WTC11 (cell line): ENCODE measurements at regions not wholly inside any gene's neighbourhood (a gene's known extent, or its start where the extent isn't known, plus 50 kb on each side); places are given as distances from the start of the nearest gene placed in this dataset.

Experiments
- ATAC-seq: fragments of 200-7000 bp; cut with Tn5 transposase; 2 replicates; pipeline ENCODE4 v1.10.0; 2021; ENCODE audit warnings: mild to moderate bottlenecking, moderate library complexity
- CTCF ChIA-PET: fragments of 300-600 bp; sonication (Branson Sonifier 250); formaldehyde crosslinking; loops from one replicate; lab custom pipeline; 2021; ENCODE audit warnings: antibody characterized with exemption; lab: Charles Lee
- POLR2A ChIA-PET: fragments of 350-600 bp; sonication (Branson Sonifier 250); formaldehyde crosslinking; loops from one replicate; lab custom pipeline; 2021; ENCODE audit warnings: antibody characterized with exemption; lab: Charles Lee
- DNase-seq: peaks from one replicate; pipeline ENCODE4 v3.0.0; 2021; ENCODE audit warnings: low spot score
- H3K27ac Mint-ChIP-seq: 2 replicates; pipeline ENCODE4 v1.8.0; 2021; ENCODE audit warnings: mixed read lengths
- H3K27me3 Mint-ChIP-seq: 2 replicates; pipeline ENCODE4 v1.8.0; 2021; ENCODE audit warnings: low read depth, mild to moderate bottlenecking, moderate library complexity, mixed read lengths
- H3K36me3 Mint-ChIP-seq: 2 replicates; pipeline ENCODE4 v1.8.0; 2021; ENCODE audit warnings: mixed read lengths
- H3K4me1 Mint-ChIP-seq: 2 replicates; pipeline ENCODE4 v1.8.0; 2022; ENCODE audit warnings: mixed read lengths
- H3K4me3 Mint-ChIP-seq: 2 replicates; pipeline ENCODE4 v1.8.0; 2021; ENCODE audit warnings: mild to moderate bottlenecking, moderate library complexity, mixed read lengths
- H3K9me3 Mint-ChIP-seq: 2 replicates; pipeline ENCODE4 v1.8.0; 2021; ENCODE audit warnings: mixed read lengths
- ELF4 ChIP-seq: sonication (generic); formaldehyde crosslinking; IDR thresholded peaks from 2 replicates; pipeline ENCODE4 v1.8.1; 2022; ENCODE audit warnings: low read depth, mild to moderate bottlenecking, moderate library complexity, missing genetic modification reagents
- GABPB1 ChIP-seq: sonication (generic); formaldehyde crosslinking; IDR thresholded peaks from 2 replicates; pipeline ENCODE4 v1.8.1; 2023; ENCODE audit warnings: mild to moderate bottlenecking, missing genetic modification reagents
- KAT7 ChIP-seq: sonication (generic); formaldehyde crosslinking; IDR thresholded peaks from 2 replicates; pipeline ENCODE4 v1.8.1; 2023; ENCODE audit warnings: missing genetic modification reagents, mild to moderate bottlenecking, borderline replicate concordance
- MYBL2 ChIP-seq: sonication (generic); formaldehyde crosslinking; IDR thresholded peaks from 2 replicates; pipeline ENCODE4 v1.8.1; 2023; ENCODE audit warnings: mild to moderate bottlenecking, moderate library complexity, missing genetic modification reagents
- NFE2L1 ChIP-seq: sonication (generic); formaldehyde crosslinking; IDR thresholded peaks from 2 replicates; pipeline ENCODE4 v1.8.1; 2023; ENCODE audit warnings: missing genetic modification reagents
- RELA ChIP-seq: sonication (generic); formaldehyde crosslinking; IDR thresholded peaks from 2 replicates; pipeline ENCODE4 v1.8.1; 2022; ENCODE audit warnings: missing genetic modification reagents, mild to moderate bottlenecking, borderline replicate concordance
- TEAD4 ChIP-seq: sonication (generic); formaldehyde crosslinking; IDR thresholded peaks from 2 replicates; pipeline ENCODE4 v1.8.0; 2022; ENCODE audit warnings: mild to moderate bottlenecking, missing genetic modification reagents
- ZBTB21 ChIP-seq: sonication (generic); formaldehyde crosslinking; IDR thresholded peaks from 2 replicates; pipeline ENCODE4 v1.8.1; 2023; ENCODE audit warnings: mild to moderate bottlenecking, missing genetic modification reagents, borderline replicate concordance
- TF ChIP-seq, protein P1 (sequence below): sonication (generic); formaldehyde crosslinking; IDR thresholded peaks from 2 replicates; pipeline ENCODE4 v1.8.0; 2022; ENCODE audit warnings: mild to moderate bottlenecking, missing genetic modification reagents
- TF ChIP-seq, protein P2 (sequence below): sonication (generic); formaldehyde crosslinking; conservative IDR thresholded peaks from 2 replicates; pipeline ENCODE4 v1.8.1; 2023; ENCODE audit warnings: mild to moderate bottlenecking, low read depth, missing genetic modification reagents, moderate library complexity
- TF ChIP-seq, protein P3 (sequence below): fragments of 250-450 bp; sonication (Bioruptor Pico); conservative IDR thresholded peaks from 2 replicates; pipeline ENCODE4 v1.9.0; 2021; ENCODE audit warnings: mild to moderate bottlenecking
- TF ChIP-seq, protein P4 (sequence below): fragments of 250-450 bp; sonication (Bioruptor Pico); IDR thresholded peaks from 2 replicates; pipeline ENCODE4 v1.8.0; 2021; ENCODE audit warnings: mild to moderate bottlenecking
- TF ChIP-seq, protein P5 (sequence below): sonication (generic); formaldehyde crosslinking; IDR thresholded peaks from 2 replicates; pipeline ENCODE4 v1.8.0; 2022; ENCODE audit warnings: missing genetic modification reagents

DNA sequence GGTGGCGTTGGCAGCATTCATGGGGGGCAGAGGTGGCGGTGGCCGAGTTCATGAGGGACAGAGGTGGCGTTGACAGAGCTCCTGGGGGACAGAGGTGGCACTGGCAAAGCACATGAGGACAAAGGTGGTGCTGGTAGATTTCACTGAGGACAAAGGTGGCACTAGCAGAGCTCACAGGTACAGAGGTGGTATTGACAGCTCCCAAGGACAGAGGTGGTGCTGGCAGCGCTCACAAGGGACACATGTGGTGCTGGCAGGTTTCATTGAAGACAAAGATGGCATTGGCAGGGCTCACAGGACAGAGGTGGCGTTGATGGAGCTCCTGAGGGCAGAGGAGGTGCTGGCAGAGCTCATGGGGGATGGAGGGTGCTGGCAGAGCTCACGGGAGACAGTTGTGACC, 425.4 kb downstream of the CTTN start:
- no peak for ATAC-seq
- Mint-ChIP-seq H3K27ac (no peak overlapping the region), H3K36me3 (no peaks in the 10 kb centered on the region), H3K4me1 (peaks cover 31% of the 10 kb centered on the region), H3K4me3 (no peak overlapping the region), H3K27me3 (no peaks in the 10 kb centered on the region), H3K9me3 (no peaks in the 10 kb centered on the region)
- no peak for DNase-seq
- POLR2A ChIA-PET = no interaction called here
- TF ChIP-seq RELA (CRISPR knock-in tag) = no peak
- TF ChIP-seq, protein P1, sequence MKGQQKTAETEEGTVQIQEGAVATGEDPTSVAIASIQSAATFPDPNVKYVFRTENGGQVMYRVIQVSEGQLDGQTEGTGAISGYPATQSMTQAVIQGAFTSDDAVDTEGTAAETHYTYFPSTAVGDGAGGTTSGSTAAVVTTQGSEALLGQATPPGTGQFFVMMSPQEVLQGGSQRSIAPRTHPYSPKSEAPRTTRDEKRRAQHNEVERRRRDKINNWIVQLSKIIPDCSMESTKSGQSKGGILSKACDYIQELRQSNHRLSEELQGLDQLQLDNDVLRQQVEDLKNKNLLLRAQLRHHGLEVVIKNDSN (CRISPR knock-in tag) = no peak
- TF ChIP-seq GABPB1 (CRISPR knock-in tag) = no peak
- TF ChIP-seq TEAD4 = no peak
- TF ChIP-seq, protein P2, sequence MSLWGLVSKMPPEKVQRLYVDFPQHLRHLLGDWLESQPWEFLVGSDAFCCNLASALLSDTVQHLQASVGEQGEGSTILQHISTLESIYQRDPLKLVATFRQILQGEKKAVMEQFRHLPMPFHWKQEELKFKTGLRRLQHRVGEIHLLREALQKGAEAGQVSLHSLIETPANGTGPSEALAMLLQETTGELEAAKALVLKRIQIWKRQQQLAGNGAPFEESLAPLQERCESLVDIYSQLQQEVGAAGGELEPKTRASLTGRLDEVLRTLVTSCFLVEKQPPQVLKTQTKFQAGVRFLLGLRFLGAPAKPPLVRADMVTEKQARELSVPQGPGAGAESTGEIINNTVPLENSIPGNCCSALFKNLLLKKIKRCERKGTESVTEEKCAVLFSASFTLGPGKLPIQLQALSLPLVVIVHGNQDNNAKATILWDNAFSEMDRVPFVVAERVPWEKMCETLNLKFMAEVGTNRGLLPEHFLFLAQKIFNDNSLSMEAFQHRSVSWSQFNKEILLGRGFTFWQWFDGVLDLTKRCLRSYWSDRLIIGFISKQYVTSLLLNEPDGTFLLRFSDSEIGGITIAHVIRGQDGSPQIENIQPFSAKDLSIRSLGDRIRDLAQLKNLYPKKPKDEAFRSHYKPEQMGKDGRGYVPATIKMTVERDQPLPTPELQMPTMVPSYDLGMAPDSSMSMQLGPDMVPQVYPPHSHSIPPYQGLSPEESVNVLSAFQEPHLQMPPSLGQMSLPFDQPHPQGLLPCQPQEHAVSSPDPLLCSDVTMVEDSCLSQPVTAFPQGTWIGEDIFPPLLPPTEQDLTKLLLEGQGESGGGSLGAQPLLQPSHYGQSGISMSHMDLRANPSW (CRISPR knock-in tag) = no peak
- CTCF ChIA-PET = interaction anchor here (1.1 kb wide), 1 partner anchor 8 kb away, joined by 3 read pairs; no protein-coding TSS in a partner anchor

DNA sequence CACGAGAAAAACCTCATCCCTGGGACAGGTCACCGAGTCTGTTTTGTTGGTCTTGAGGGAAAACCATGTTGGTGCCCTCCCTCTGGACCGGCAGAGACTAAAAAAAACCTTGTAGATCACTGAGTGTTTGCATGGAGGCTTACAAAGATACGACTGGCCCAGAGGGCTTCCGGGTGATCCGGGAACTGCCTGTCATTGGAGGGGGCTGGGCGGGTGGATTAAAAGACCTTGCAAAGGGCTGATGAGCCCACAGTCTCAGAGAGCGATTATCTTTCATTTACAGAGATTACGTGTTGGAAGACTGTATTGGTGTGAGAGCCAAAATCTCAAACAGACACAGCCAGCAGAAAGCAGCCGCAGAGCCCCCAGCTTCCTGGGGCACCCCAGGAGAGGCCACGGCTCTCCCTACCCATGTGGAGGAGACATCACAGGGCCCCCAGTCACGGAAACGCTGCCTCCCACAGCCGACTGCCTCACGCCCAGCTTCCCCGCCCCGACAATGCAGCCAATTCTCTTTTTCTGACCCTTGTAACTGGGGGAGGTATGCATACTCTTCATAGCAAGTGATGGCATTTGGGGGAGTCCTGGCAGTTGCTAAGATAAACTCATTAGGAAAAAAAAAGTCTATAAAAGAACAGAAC, 426.4 kb downstream of the CTTN start:
- no peak for DNase-seq
- no peak overlapping the region for H3K27ac Mint-ChIP-seq
- no peak overlapping the region for H3K4me3 Mint-ChIP-seq

More for the DNA sequence above, 426.4 kb downstream of the CTTN start:
- Mint-ChIP-seq H3K4me1 (peaks cover 31% of the 10 kb centered on the region), H3K36me3 (no peaks in the 10 kb centered on the region), H3K9me3 (no peaks in the 10 kb centered on the region), H3K27me3 (no peaks in the 10 kb centered on the region)
- ATAC-seq = peak; percentile 34
- ChIA-PET POLR2A (no interaction called here), CTCF (interaction anchor here (3.6 kb wide), 1 partner anchor 9 kb away, joined by 36 read pairs; no protein-coding TSS in a partner anchor)
- TF ChIP-seq, protein P3, sequence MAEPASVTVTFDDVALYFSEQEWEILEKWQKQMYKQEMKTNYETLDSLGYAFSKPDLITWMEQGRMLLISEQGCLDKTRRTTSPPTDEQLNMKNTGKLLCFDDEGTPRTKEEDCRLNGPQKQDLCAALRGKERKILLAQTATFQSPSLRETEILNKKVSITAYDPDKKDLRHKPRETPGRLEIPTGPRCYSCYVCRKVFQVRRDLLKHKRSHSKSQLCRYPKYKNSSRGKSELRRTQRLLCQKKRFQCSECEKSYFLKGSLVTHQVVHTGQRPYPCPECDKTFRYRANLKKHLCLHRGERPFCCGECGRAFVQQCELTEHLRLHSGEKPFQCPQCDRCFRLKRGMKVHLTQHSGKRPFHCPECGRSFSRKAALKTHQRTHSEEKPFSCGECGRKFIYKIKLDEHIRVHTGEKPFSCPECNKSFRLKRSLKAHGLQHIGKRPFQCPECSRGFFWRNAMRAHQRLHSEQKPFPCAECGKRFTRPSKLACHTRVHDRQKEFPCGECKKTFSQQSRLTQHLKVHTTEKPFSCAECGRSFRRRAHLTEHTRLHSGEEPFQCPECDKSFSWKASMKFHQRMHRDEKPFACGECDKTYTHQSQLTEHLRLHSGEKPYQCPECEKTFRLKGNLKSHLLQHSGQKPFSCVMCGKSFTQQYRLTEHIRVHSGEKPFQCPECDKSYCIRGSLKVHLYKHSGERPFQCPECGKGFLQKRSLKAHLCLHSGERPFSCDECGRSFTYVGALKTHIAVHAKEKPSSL = no peak
- TF ChIP-seq, protein P4, sequence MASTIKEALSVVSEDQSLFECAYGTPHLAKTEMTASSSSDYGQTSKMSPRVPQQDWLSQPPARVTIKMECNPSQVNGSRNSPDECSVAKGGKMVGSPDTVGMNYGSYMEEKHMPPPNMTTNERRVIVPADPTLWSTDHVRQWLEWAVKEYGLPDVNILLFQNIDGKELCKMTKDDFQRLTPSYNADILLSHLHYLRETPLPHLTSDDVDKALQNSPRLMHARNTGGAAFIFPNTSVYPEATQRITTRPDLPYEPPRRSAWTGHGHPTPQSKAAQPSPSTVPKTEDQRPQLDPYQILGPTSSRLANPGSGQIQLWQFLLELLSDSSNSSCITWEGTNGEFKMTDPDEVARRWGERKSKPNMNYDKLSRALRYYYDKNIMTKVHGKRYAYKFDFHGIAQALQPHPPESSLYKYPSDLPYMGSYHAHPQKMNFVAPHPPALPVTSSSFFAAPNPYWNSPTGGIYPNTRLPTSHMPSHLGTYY (CRISPR knock-in tag) = no peak
- TF ChIP-seq KAT7 (CRISPR knock-in tag) (no peak), ZBTB21 (CRISPR knock-in tag) (no peak), ELF4 (CRISPR knock-in tag) (no peak), NFE2L1 (CRISPR knock-in tag) (no peak), MYBL2 (CRISPR knock-in tag) (no peak)
- TF ChIP-seq, protein P5, sequence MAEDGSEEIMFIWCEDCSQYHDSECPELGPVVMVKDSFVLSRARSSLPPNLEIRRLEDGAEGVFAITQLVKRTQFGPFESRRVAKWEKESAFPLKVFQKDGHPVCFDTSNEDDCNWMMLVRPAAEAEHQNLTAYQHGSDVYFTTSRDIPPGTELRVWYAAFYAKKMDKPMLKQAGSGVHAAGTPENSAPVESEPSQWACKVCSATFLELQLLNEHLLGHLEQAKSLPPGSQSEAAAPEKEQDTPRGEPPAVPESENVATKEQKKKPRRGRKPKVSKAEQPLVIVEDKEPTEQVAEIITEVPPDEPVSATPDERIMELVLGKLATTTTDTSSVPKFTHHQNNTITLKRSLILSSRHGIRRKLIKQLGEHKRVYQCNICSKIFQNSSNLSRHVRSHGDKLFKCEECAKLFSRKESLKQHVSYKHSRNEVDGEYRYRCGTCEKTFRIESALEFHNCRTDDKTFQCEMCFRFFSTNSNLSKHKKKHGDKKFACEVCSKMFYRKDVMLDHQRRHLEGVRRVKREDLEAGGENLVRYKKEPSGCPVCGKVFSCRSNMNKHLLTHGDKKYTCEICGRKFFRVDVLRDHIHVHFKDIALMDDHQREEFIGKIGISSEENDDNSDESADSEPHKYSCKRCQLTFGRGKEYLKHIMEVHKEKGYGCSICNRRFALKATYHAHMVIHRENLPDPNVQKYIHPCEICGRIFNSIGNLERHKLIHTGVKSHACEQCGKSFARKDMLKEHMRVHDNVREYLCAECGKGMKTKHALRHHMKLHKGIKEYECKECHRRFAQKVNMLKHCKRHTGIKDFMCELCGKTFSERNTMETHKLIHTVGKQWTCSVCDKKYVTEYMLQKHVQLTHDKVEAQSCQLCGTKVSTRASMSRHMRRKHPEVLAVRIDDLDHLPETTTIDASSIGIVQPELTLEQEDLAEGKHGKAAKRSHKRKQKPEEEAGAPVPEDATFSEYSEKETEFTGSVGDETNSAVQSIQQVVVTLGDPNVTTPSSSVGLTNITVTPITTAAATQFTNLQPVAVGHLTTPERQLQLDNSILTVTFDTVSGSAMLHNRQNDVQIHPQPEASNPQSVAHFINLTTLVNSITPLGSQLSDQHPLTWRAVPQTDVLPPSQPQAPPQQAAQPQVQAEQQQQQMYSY (CRISPR knock-in tag) = no peak
- TF ChIP-seq, all 79 proteins: peak for 0
